GM10248 (cell line): ENCODE measurements at regions not wholly inside any gene's neighbourhood (a gene's known extent, or its start where the extent isn't known, plus 50 kb on each side); places are given as distances from the start of the nearest gene placed in this dataset.
A peak's percentile ranks its signal among the peaks of the same experiment; 100 is the strongest.

Experiments used
- CTCF ChIA-PET: fragments of 300-600 bp; sonication (Branson Sonifier 250); formaldehyde crosslinking; extraction: SDS; loops from one replicate; lab custom pipeline; 2021; ENCODE audit warnings: antibody characterized with exemption; lab: Yijun Ruan, JAX
- POLR2A ChIA-PET: fragments of 350-650 bp; sonication (Branson Sonifier 250); formaldehyde crosslinking; extraction: SDS; loops from one replicate; lab custom pipeline; 2020; ENCODE audit warnings: antibody characterized with exemption; lab: Yijun Ruan, JAX
- DNase-seq: peaks from one replicate; pipeline ENCODE4 v3.0.0; 2012; ENCODE audit errors: extremely low spot score
- TF ChIP-seq, protein P1 (sequence below): IDR thresholded peaks from 2 replicates; pipeline ENCODE4 v1.5.1; 2012; ENCODE audit warnings: mild to moderate bottlenecking, low read depth; ENCODE audit errors: extremely low read depth, missing control alignments, control extremely low read depth

DNA sequence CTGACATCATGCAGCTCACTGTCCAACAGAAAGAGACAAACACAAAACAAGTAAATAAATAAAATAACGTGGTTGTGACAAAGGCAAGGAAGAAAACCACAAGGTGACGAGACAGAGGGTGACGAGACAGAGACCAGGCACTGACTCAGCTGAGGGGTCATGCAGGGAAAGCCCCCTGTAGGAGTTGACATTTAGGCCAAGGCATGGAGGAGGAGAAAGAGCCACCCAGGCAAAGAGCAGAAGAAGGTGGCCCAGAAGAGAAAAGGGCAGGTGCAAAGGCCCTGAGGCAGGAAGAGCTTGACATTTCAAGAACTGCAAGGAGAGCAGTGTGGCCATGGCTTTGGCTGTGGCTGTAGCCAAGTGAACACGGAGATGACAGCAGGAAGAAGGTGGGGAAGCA lies 65.1 kb upstream of the ID3 start:
- TF ChIP-seq, protein P1, sequence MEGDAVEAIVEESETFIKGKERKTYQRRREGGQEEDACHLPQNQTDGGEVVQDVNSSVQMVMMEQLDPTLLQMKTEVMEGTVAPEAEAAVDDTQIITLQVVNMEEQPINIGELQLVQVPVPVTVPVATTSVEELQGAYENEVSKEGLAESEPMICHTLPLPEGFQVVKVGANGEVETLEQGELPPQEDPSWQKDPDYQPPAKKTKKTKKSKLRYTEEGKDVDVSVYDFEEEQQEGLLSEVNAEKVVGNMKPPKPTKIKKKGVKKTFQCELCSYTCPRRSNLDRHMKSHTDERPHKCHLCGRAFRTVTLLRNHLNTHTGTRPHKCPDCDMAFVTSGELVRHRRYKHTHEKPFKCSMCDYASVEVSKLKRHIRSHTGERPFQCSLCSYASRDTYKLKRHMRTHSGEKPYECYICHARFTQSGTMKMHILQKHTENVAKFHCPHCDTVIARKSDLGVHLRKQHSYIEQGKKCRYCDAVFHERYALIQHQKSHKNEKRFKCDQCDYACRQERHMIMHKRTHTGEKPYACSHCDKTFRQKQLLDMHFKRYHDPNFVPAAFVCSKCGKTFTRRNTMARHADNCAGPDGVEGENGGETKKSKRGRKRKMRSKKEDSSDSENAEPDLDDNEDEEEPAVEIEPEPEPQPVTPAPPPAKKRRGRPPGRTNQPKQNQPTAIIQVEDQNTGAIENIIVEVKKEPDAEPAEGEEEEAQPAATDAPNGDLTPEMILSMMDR = no peak
- POLR2A ChIA-PET = no interaction called here
- CTCF ChIA-PET = interaction anchor here (0.8 to 24.4 kb wide), 4 partner anchors 10 to 74 kb away, joined by 3 to 858 read pairs (median 10); partner anchors contain the start of gene ID3
- no peak for DNase-seq

DNA sequence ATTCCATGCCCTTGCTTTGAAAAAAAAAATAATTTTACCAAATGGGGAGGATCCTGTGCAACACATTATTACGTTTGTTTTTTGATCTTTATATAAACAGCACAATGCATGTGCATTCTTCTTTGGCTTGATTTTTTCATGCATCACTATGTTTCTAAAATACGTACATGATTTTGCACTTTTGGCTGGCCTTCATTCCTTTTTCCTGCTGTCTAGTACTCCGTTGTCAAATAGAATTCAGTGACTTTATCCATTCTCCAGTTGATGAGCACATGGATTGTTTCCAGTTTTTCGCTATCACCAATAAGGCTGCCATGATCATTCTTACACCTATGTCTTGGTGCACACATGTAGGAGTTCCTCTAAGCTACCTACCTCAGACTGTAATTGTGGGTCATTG lies 63.0 kb upstream of the ID3 start:
- POLR2A ChIA-PET = no interaction called here
- TF ChIP-seq, protein P1 = no peak
- CTCF ChIA-PET = interaction anchor here (1.3 to 7.5 kb wide), 4 partner anchors 11 to 83 kb away, joined by 4 to 133 read pairs (median 9); no protein-coding TSS in a partner anchor
- DNase-seq = no peak

DNA sequence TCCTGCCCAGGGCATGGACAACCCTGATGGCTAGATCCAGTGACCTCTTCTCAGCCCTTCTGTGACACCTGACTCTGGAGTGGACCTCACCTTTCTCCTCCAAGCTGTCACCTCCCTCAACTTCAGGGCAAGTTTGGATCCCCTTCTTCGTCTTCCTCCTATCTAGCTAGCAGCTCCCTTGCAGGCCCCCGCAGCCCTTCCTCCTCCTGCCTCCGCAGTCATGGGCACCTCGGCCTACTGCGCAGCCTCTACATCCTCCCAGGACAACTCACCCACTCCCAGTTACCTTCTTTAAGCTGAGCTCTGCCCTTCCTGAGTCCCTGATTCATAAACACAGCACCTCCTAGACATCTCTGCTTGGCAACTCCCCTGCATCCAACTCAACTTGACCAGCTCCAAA lies 61.3 kb upstream of the ID3 start:
- TF ChIP-seq, protein P1 = no peak
- ChIA-PET CTCF (interaction anchor here (1.0 to 7.5 kb wide), 14 partner anchors 9 to 123 kb away, joined by 3 to 133 read pairs (median 4); no protein-coding TSS in a partner anchor), POLR2A (interaction anchor here (0.7 to 1.4 kb wide), 2 partner anchors 43 to 71 kb away, joined by 5 to 8 read pairs; partner anchors contain the start of gene RPL11)
- DNase-seq = no peak

DNA sequence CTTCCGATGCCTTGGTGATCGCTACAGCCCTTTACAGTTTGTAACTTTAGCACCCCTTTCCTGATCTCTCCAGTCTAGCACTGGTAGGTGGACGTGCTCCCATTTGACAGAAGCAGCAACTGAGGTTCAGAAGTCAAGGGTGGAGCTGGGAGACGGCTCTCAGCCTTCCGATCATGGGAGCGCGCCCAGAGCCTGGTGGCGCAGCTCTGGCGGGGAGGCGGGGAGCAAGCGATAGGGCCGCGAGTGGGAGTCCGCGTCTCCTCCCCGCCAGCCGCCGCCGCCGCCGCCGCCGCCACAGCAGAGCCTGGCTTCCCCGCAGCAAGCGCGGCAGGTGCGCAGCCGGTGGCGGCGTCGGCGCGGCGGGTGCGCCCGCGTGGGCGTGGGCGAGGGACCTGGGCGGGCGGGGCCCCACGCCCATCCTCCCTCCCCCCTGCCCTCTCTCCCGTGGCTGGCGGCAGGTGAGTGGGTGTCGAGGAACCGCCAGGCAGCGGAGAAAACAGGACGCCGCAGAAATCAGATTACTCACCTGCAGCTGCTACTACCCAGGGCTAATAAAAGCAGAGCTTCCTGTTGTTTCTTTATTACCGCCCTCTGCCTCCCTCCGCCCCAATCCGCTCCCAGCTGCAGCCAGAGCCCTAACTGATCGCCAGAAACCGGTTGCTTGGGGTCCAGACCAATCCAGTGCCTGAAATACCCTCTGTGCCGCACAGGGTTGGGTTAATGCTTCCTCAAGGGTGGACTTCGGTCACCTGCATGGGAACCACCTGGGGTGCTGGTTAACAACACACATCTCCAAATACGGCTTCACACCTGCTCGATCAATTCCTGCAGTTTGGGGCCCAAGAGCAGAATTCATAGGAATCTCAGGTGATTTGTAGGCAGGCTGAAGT lies 60.2 kb upstream of the ID3 start:
- ChIA-PET POLR2A (interaction anchor here (0.6 to 1.4 kb wide), 4 partner anchors 42 to 451 kb away, joined by 3 to 8 read pairs (median 4); partner anchors contain the start of genes ID3 and LUZP1), CTCF (interaction anchor here (1.1 to 7.5 kb wide), 8 partner anchors 13 to 122 kb away, joined by 3 to 133 read pairs (median 4); no protein-coding TSS in a partner anchor)
- DNase-seq = peak; percentile 87
- TF ChIP-seq, protein P1 = no peak

DNA sequence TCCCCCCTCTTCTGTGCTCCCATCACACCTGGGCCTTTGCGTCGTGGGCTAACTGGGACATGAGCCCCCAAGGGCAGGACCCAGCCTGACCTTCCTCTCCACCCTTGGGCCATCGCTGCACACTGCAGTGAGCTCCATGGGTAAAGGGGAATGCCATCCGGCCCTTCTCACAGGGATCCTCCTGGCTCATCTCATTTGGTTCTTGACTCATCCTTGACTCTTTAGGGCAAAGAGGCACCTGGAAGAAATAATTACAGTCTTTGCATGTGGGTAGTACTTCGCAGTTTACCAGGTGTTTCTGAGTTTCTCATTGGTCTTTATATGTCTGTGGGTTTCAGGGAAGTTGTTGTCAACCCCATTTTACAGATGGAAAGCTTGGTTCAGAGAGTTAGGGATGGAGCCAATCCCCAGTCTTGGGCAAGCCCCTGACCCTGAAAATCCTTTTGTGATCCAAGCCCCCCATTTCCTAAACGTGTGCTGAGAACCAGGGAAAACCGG lies 59.3 kb upstream of the ID3 start:
- TF ChIP-seq, protein P1 = no peak
- CTCF ChIA-PET = interaction anchor here (1.0 to 7.5 kb wide), 8 partner anchors 14 to 121 kb away, joined by 3 to 133 read pairs (median 4); no protein-coding TSS in a partner anchor
- no peak for DNase-seq
- POLR2A ChIA-PET = interaction anchor here (1.1 kb wide), 1 partner anchor 60 kb away, joined by 3 read pairs; the partner anchor contains the start of gene ID3

DNA sequence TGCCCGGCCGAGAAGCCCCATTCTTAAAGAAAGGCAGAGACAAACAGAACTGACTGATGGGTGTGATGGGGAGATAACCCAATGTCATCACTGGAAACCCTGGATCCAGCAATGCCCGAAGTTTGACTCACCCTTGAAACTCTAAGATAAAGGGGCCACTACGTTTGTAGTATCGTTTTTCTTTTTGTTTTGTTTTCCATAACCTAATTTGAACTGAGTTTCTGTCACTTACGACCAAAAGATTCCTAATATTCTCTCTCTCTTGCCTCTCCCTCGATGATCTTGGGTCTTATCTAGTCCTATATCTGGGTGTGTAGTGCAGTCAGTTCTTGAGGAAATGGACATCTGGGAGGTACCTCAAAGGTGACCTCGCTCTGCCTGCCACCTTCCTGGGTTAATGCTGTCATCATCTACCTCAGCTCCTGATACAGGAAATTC lies 57.8 kb upstream of the ID3 start:
- CTCF ChIA-PET = interaction anchor here (7.5 kb wide), 1 partner anchor 16 kb away, joined by 133 read pairs; no protein-coding TSS in a partner anchor
- POLR2A ChIA-PET = no interaction called here

More for the DNA sequence above, 57.8 kb upstream of the ID3 start:
- DNase-seq = no peak
- TF ChIP-seq, protein P1 = no peak
